Choroid plexus epithelial cell (primary cell): ENCODE measurements at regions not wholly inside any gene's neighbourhood (a gene's known extent, or its start where the extent isn't known, plus 50 kb on each side); places are given as distances from the start of the nearest gene placed in this dataset.

Experiments used
- DNase-seq: peaks from one replicate; pipeline ENCODE4 v3.0.0-alpha.2; 2010; ENCODE audit warnings: low read depth
- H3K4me3 ChIP-seq: 2 replicates; pipeline ENCODE4 v1.5.1; 2011; ENCODE audit warnings: low read depth, mild to moderate bottlenecking, control low read depth, low read length, moderate library complexity
- TF ChIP-seq, protein P1 (sequence below): conservative IDR thresholded peaks from 2 replicates; pipeline ENCODE4 v1.5.1; 2011; ENCODE audit warnings: low read depth, mild to moderate bottlenecking, control low read depth, inconsistent platforms, low read length, moderate library complexity

- DNase-seq = no peak
- no peak overlapping the region for H3K4me3 ChIP-seq
- TF ChIP-seq, protein P1, sequence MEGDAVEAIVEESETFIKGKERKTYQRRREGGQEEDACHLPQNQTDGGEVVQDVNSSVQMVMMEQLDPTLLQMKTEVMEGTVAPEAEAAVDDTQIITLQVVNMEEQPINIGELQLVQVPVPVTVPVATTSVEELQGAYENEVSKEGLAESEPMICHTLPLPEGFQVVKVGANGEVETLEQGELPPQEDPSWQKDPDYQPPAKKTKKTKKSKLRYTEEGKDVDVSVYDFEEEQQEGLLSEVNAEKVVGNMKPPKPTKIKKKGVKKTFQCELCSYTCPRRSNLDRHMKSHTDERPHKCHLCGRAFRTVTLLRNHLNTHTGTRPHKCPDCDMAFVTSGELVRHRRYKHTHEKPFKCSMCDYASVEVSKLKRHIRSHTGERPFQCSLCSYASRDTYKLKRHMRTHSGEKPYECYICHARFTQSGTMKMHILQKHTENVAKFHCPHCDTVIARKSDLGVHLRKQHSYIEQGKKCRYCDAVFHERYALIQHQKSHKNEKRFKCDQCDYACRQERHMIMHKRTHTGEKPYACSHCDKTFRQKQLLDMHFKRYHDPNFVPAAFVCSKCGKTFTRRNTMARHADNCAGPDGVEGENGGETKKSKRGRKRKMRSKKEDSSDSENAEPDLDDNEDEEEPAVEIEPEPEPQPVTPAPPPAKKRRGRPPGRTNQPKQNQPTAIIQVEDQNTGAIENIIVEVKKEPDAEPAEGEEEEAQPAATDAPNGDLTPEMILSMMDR = no peak
These were observed 171.2 kb downstream of the KCNE4 start for GRCh38 chr2:223223156-223223555.

DNA sequence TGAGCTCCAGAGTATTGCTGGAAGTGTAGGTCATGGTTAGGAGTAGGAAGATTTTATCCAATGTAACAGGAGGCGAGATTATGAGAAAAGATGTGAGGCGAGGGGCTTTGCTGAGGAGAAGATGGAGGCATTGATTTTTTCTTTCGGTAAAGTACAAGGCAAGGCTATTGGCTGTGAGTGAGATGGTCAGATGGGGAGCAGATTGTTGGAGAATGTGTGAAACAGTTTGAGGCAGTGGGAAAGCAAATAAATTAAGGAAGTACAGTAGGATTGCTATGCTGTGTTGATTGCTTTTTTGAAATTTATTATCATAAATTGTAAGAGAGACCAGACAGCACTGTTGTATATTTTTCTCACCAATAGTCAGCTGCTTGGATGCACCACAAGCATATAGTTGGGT lies 173.3 kb downstream of the KCNE4 start:
- H3K4me3 ChIP-seq = no peak overlapping the region
- TF ChIP-seq, protein P1 = no peak
- DNase-seq = no peak

GRCh38 chr2:223226264-223226663 lies 174.3 kb downstream of the KCNE4 start:
- DNase-seq = no peak
- TF ChIP-seq, protein P1 = no peak
- H3K4me3 ChIP-seq = no peak overlapping the region

DNA sequence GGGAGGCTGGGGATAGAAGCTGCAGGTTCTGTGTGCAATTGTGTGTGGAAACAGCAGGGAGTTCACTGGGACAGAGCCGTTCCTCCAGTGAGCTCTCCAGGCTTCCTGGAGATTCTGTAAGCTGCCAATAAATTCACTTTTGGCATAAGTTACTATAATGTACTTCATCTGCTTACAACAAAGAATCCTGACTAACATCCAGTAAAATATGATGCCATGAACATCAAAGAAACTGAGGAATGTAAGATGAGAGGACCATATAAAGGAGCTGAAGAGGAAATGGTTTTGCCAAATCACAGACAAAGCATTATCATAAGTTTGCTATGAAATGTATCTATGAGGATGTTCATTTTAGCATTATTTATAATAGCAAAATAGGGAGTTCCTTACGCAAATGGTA lies 175.3 kb downstream of the KCNE4 start:
- H3K4me3 ChIP-seq = no peak overlapping the region
- TF ChIP-seq, protein P1 = no peak
- no peak for DNase-seq

GRCh38 chr2:223228871-223229270 lies 176.9 kb downstream of the KCNE4 start:
- DNase-seq = no peak
- no peak overlapping the region for H3K4me3 ChIP-seq
- TF ChIP-seq, protein P1 = no peak

DNA sequence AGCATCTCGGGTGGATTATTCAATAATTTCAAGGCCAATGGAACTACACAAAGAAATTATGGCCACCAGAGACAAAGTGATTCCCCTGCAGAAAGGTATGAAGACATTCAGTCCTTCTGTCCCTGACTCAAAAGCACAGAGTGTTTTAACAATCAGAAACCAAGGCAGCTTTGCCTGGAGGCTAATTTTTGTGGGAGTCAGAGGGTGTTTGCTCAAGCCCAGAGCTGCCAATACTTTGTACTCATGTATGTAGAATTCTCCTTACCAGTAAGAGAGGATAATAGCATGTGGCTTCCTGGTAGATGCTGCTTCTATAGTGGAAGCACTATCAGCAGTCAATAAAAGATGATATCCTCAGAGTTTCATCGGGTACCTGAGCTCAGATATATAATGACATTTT lies 178.4 kb downstream of the KCNE4 start:
- no peak overlapping the region for H3K4me3 ChIP-seq
- no peak for DNase-seq
- TF ChIP-seq, protein P1 = no peak

- TF ChIP-seq, protein P1 = no peak
These were observed 180.3 kb downstream of the KCNE4 start for GRCh38 chr2:223232285-223232684.

More at GRCh38 chr2:223232285-223232684, 180.3 kb downstream of the KCNE4 start:
- H3K4me3 ChIP-seq = no peak overlapping the region
- DNase-seq = no peak
